ENCODE measurements at regions not wholly inside any gene's neighbourhood (a gene's known extent, or its start where the extent isn't known, plus 50 kb on each side); places are given as distances from the start of the nearest gene placed in this dataset.

DNA sequence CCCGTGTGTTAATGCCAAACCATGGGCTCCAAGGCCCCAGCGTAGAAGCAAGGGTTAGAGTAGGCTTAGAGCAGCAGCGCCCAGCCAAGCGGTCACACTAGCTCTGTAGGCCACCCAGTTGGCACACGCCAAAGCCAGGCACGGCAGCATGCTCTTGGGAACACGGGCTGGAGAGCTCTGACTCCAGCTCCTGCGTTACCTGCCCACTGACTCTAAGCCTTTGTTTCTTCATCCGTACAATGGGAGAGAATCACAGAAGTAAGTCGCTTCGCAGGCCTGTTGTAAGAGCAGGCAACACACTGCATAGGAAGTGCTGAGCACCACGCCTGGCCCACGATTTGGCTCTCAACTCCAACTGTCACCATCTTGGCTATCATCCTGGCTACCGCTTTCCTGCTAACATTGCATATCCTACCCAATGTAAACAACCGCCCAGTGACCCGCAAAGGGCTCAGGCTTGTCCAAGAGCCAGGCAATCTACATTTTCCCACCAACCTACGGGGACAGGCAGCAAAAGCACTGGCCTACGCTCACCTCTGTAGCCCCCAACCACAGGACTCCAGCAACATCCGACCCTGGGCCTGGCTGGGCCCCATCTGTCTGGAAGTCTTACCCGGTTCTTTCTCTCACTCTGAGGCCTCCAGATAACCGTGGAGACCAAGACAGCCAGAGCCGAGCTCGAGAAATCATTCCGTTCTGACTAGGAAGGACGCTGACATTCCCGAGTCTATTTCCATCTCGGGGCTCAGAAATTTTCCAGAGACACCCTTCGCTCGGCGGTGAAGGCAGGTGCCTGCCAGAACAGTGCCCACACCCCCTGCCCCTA is 91.5 kb upstream of the ZNF507 start:
- TF ChIP-seq ZNF274 (IDR thresholded peaks at IDR 0.05; ENCODE audit: low read depth, low read length) (no peak), YY1 (IDR thresholded peaks at IDR 0.05; ENCODE audit: insufficient read depth, insufficient read length) (no peak)
